ENCODE measurements at regions not wholly inside any gene's neighbourhood (a gene's known extent, or its start where the extent isn't known, plus 50 kb on each side); places are given as distances from the start of the nearest gene placed in this dataset.

DNA sequence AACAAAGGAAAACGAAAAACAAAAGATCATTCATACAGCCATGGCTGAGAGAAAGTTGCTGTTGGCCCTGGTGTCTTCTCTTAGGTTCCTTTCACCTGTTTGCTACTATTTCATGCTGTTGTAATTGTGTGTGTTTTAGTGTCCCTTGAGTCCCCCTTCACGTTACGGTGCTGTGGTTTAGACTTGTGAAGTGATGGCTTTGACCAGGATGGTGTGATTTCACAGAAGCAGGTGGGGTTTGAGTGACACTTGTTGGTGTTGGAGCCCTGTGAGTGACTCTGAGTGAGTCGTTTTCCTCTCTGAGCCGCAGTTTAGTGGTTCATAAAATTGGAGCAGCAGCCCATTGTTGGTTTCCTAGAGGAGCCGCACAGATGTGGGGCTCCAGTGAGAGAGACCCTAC, 635.4 kb downstream of the VRK1 start:
- no peak overlapping the region for H3K4me3 ChIP-seq (ENCODE audit: low read depth, low read length)
- no peak for DNase-seq (ENCODE audit: low read depth)
- TF ChIP-seq, protein P1, sequence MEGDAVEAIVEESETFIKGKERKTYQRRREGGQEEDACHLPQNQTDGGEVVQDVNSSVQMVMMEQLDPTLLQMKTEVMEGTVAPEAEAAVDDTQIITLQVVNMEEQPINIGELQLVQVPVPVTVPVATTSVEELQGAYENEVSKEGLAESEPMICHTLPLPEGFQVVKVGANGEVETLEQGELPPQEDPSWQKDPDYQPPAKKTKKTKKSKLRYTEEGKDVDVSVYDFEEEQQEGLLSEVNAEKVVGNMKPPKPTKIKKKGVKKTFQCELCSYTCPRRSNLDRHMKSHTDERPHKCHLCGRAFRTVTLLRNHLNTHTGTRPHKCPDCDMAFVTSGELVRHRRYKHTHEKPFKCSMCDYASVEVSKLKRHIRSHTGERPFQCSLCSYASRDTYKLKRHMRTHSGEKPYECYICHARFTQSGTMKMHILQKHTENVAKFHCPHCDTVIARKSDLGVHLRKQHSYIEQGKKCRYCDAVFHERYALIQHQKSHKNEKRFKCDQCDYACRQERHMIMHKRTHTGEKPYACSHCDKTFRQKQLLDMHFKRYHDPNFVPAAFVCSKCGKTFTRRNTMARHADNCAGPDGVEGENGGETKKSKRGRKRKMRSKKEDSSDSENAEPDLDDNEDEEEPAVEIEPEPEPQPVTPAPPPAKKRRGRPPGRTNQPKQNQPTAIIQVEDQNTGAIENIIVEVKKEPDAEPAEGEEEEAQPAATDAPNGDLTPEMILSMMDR (IDR thresholded peaks at IDR 0.05; ENCODE audit: control insufficient read depth, extremely low read depth, insufficient read depth) = no peak

DNA sequence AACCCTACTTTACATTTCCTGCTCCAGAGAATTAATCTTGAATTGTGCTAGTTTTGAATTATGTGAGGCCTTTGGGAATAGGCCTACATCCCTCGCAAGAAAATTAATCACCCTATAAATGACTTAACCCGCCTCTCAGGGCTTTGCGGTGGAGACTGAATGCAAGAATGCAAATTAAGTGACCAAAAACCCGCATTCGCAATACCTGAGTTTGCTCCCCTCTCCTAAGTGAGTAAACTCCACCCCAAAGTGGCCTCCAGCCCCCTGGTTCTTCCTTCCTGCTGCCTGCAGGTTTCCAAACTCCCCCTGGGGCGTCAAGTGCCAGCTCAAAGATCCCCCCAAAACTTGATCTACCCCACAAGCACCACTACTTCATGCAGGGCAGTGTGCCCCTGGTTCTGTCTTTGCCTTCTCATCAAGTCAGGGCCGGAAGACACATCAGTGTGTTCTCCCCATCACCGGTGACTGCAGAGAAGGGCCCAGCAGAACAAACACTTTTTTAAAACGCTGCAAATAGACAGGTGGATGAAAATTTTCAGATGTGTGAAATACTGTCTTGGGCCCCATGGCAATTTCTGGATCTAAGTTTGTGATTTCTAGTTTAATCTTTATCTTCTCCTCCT, 644.7 kb downstream of the VRK1 start:
- no peak overlapping the region for H3K4me3 ChIP-seq (ENCODE audit: low read depth, low read length)
- no peak for DNase-seq (ENCODE audit: low read depth)
- TF ChIP-seq, protein P1 (IDR thresholded peaks at IDR 0.05; ENCODE audit: control insufficient read depth, extremely low read depth, insufficient read depth) = no peak

DNA sequence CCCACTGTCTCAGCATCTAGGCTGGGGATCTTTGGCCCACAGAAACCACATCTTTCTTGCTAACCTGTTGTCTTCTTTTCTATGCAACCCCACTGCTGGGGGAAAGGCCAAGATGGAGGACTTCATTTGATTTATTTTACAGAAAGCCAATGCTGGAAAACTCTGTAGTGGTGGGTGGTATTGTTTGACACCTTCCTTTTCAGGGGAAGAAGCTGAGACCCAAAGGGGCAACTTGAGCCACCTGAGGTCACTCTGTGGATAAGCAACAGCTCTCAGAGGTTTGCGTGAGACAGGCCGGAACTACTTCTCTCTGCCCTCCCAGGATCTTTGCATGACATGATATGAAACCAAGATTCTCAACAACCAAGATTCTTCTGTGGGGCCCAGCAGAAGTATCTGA, 645.2 kb downstream of the VRK1 start:
- no peak for DNase-seq (ENCODE audit: low read depth)
- TF ChIP-seq, protein P1 (IDR thresholded peaks at IDR 0.05; ENCODE audit: control insufficient read depth, extremely low read depth, insufficient read depth) = no peak
- H3K4me3 ChIP-seq (ENCODE audit: low read depth, low read length) = no peak overlapping the region

DNA sequence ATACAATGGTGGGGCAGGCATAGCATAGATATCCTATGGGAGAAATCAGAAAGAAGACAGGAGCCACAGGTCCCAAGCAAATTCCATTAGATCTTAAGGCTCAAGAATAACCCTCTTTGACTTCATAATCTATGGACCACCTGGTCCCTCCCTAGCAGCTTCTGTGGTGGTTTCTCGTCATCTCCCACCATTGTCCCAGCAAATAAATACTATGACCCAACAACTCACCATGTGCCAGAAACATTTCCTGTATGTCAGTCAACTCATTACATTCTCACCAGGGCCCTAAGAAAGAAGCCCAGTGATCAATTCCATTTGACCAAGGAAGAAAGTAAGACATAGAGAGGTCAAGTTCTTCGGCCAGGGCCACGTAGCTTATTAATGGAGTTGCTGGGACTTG, 646.2 kb downstream of the VRK1 start:
- TF ChIP-seq, protein P1 (IDR thresholded peaks at IDR 0.05; ENCODE audit: control insufficient read depth, extremely low read depth, insufficient read depth) = no peak
- DNase-seq (ENCODE audit: low read depth) = no peak
- no peak overlapping the region for H3K4me3 ChIP-seq (ENCODE audit: low read depth, low read length)

DNA sequence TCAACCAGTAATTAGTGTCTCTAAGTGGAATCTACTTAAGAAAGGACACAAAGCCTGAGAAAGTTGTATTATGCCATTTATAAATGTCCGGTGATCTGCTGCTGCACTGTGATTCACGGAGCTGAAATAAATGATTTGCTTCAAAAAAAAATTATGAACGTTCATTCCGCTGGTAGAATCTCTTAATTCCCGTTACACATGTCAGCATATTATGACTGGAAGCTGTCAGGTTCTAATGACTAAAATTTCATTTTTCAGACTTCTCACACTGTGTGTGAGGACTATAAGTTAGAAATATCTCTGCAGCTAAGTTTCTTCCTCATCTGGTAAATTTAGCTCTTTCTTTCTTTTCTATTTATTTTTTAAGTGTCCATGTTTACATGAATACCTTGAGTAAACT, 647.1 kb downstream of the VRK1 start:
- TF ChIP-seq, protein P1 (IDR thresholded peaks at IDR 0.05; ENCODE audit: control insufficient read depth, extremely low read depth, insufficient read depth) = no peak

DNA sequence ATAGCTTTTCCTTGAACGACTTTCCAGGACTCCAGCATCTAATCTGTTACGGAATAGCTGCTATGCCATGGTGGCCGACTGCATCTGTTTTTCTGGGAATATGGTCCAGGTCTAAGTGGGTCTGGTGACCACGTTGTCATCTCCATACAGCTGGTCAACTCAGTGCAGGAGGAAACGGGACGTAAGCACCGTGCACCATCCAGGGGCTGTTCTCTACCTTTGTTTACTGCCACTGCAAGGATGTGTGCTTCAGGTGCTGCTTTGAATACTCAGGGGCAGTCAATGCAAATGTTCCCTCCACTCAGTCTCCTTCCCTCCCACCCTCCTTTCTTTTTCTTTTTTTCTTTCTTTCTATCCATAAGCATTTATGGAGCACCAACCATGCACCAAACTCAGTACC, 648.2 kb downstream of the VRK1 start:
- TF ChIP-seq, protein P1 (IDR thresholded peaks at IDR 0.05; ENCODE audit: control insufficient read depth, extremely low read depth, insufficient read depth) = no peak
- no peak for DNase-seq (ENCODE audit: low read depth)
- H3K4me3 ChIP-seq (ENCODE audit: low read depth, low read length) = no peak overlapping the region

More for the DNA sequence above, 647.1 kb downstream of the VRK1 start:
- DNase-seq (ENCODE audit: low read depth) = no peak
- H3K4me3 ChIP-seq (ENCODE audit: low read depth, low read length) = no peak overlapping the region

DNA sequence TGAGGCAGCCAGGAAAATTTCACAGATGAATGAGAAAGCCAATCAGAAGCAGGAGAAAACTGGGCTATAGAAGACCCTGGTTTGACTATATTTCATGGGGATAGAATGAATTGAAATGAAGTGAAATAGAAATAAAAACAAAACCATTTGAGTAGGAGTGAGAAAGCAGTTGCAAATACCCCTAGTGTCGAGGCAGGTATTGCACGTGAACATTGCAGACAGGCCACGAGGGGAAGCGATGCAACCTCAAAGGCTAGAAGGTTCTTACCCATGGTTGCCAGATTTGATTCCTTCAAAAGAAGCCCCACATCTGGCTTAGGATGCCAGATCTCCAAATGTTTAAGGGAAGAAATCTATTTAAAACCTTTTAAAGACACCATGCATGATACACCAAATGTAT, 648.9 kb downstream of the VRK1 start:
- DNase-seq (ENCODE audit: low read depth) = no peak
- H3K4me3 ChIP-seq (ENCODE audit: low read depth, low read length) = no peak overlapping the region
- TF ChIP-seq, protein P1 (IDR thresholded peaks at IDR 0.05; ENCODE audit: control insufficient read depth, extremely low read depth, insufficient read depth) = no peak

Data from LNCaP clone FGC (cell line).